Urinary bladder (tissue), 3 donors: ENCODE measurements at regions not wholly inside any gene's neighbourhood (a gene's known extent, or its start where the extent isn't known, plus 50 kb on each side); places are given as distances from the start of the nearest gene placed in this dataset.
"Not testable (repeated sequence)": the region's sequence is repeated elsewhere in the genome, so short reads cannot be mapped to it uniquely, and the experiment has no call there.

ENCODE experiments used
- DNase-seq: peaks from one replicate; pipeline ENCODE4 v3.0.0-alpha.2; 2015; ENCODE audit errors: extremely low spot score
- H3K27ac ChIP-seq: one replicate; pipeline ENCODE4 v1.5.1; 2013; ENCODE audit warnings: low read depth, mild to moderate bottlenecking, moderate library complexity
- H3K36me3 ChIP-seq: one replicate; pipeline ENCODE4 v1.6.1; 2013; ENCODE audit warnings: mild to moderate bottlenecking, moderate library complexity; ENCODE audit not compliant: insufficient read depth
- H3K4me1 ChIP-seq: one replicate; pipeline ENCODE4 v1.6.1; 2013; ENCODE audit warnings: mild to moderate bottlenecking, moderate library complexity; ENCODE audit not compliant: insufficient read depth
- H3K4me3 ChIP-seq: one replicate; pipeline ENCODE4 v1.5.1; 2013; ENCODE audit warnings: low read depth, low read length
- WGBS: extraction: QIAGEN DNeasy Blood & Tissue Kit; methylation state at CpG from one replicate; pipeline ENCODE4 v1.1.7; 2013; 5-methylcytosine and 5-hydroxymethylcytosine counted together
- donor health status: healthy with polysubstance abuse.
- donor health status: healthy.

- no peaks in the 10 kb centered on the region for H3K4me1 ChIP-seq
- H3K36me3 ChIP-seq: no peaks in the 10 kb centered on the region
- WGBS: 71% methylated on average over 2 of the region's 2 CpGs
- DNase-seq: no peak
- no peak overlapping the region for H3K4me3 ChIP-seq
- H3K27ac ChIP-seq: no peak overlapping the region
Measured at GRCh38 chrX:18034945-18035344, 173.8 kb upstream of the RAI2 start.

GRCh38 chrX:18034504-18034903 lies 173.4 kb upstream of the RAI2 start:
- no peak overlapping the region for H3K4me3 ChIP-seq
- no peaks in the 10 kb centered on the region for H3K36me3 ChIP-seq
- 66% methylated on average over 3 of the region's 3 CpGs for WGBS
- DNase-seq: no peak
- H3K27ac ChIP-seq: no peak overlapping the region
- H3K4me1 ChIP-seq: no peaks in the 10 kb centered on the region

- no peaks in the 10 kb centered on the region for H3K36me3 ChIP-seq
- no peak overlapping the region for H3K4me3 ChIP-seq
- H3K27ac ChIP-seq: no peak overlapping the region
- no peaks in the 10 kb centered on the region for H3K4me1 ChIP-seq
- WGBS: 87% methylated on average over 3 of the region's 3 CpGs
- DNase-seq: no peak
Measured at GRCh38 chrX:18032486-18033221, 171.6 kb upstream of the RAI2 start.

GRCh38 chrX:18031726-18032375 lies 170.8 kb upstream of the RAI2 start:
- no peaks in the 10 kb centered on the region for H3K36me3 ChIP-seq
- no peaks in the 10 kb centered on the region for H3K4me1 ChIP-seq
- DNase-seq: no peak
- no peak overlapping the region for H3K27ac ChIP-seq
- 64% methylated on average over 7 of the region's 7 CpGs for WGBS
- H3K4me3 ChIP-seq: no peak overlapping the region

GRCh38 chrX:18030656-18031055 lies 169.6 kb upstream of the RAI2 start:
- H3K27ac ChIP-seq, H3K4me1 ChIP-seq, H3K4me3 ChIP-seq, H3K36me3 ChIP-seq, DNase-seq: not testable (repeated sequence)
- WGBS: 79% methylated on average over 1 of the region's 1 CpG

- WGBS: 76% methylated on average over 8 of the region's 8 CpGs
- Histone ChIP-seq H3K36me3 (no peaks in the 10 kb centered on the region), H3K4me1 (no peaks in the 10 kb centered on the region), H3K27ac (no peak overlapping the region), H3K4me3 (no peak overlapping the region)
- DNase-seq: no peak
Measured at GRCh38 chrX:18026166-18026565, 165.1 kb upstream of the RAI2 start.

- 60% methylated on average over 4 of the region's 4 CpGs for WGBS
- Histone ChIP-seq H3K4me1 (no peaks in the 10 kb centered on the region), H3K4me3 (no peak overlapping the region), H3K27ac (no peak overlapping the region), H3K36me3 (no peaks in the 10 kb centered on the region)
- no peak for DNase-seq
Measured at GRCh38 chrX:18017411-18017810, 156.3 kb upstream of the RAI2 start.

GRCh38 chrX:18016941-18017340 lies 155.8 kb upstream of the RAI2 start:
- no peaks in the 10 kb centered on the region for H3K36me3 ChIP-seq
- H3K27ac ChIP-seq: no peak overlapping the region
- 68% methylated on average over 4 of the region's 4 CpGs for WGBS
- no peak overlapping the region for H3K4me3 ChIP-seq
- H3K4me1 ChIP-seq: no peaks in the 10 kb centered on the region
- no peak for DNase-seq

GRCh38 chrX:18010253-18010652 lies 149.2 kb upstream of the RAI2 start:
- no peaks in the 10 kb centered on the region for H3K4me1 ChIP-seq
- H3K36me3 ChIP-seq: no peaks in the 10 kb centered on the region
- no peak for DNase-seq
- H3K4me3 ChIP-seq: no peak overlapping the region
- 82% methylated on average over 4 of the region's 4 CpGs for WGBS
- H3K27ac ChIP-seq: no peak overlapping the region

GRCh38 chrX:18003876-18004275 lies 142.8 kb upstream of the RAI2 start:
- Histone ChIP-seq H3K27ac (no peak overlapping the region), H3K36me3 (no peaks in the 10 kb centered on the region), H3K4me1 (no peaks in the 10 kb centered on the region), H3K4me3 (no peak overlapping the region)
- no peak for DNase-seq
- 36% methylated on average over 5 of the region's 5 CpGs for WGBS

- H3K36me3 ChIP-seq: no peaks in the 10 kb centered on the region
- no peak overlapping the region for H3K4me3 ChIP-seq
- no peak for DNase-seq
- H3K4me1 ChIP-seq: no peaks in the 10 kb centered on the region
- H3K27ac ChIP-seq: no peak overlapping the region
- WGBS: 64% methylated on average over 3 of the region's 3 CpGs
Measured at GRCh38 chrX:18002791-18003190, 141.7 kb upstream of the RAI2 start.

GRCh38 chrX:17994429-17994828 lies 133.3 kb upstream of the RAI2 start:
- H3K4me1 ChIP-seq: no peaks in the 10 kb centered on the region

GRCh38 chrX:17993062-17993461 lies 132.0 kb upstream of the RAI2 start:
- Histone ChIP-seq H3K27ac (no peak overlapping the region), H3K36me3 (no peaks in the 10 kb centered on the region), H3K4me3 (no peak overlapping the region), H3K4me1 (no peaks in the 10 kb centered on the region)
- 84% methylated on average over 3 of the region's 3 CpGs for WGBS
- DNase-seq: no peak

More at GRCh38 chrX:17994429-17994828, 133.3 kb upstream of the RAI2 start:
- no peak overlapping the region for H3K4me3 ChIP-seq
- H3K36me3 ChIP-seq: no peaks in the 10 kb centered on the region
- 34% methylated on average over 2 of the region's 2 CpGs for WGBS
- no peak for DNase-seq
- H3K27ac ChIP-seq: no peak overlapping the region

- no peak overlapping the region for H3K4me3 ChIP-seq
- 85% methylated on average over 1 of the region's 1 CpG for WGBS
- H3K4me1 ChIP-seq: no peaks in the 10 kb centered on the region
- H3K27ac ChIP-seq: no peak overlapping the region
- no peaks in the 10 kb centered on the region for H3K36me3 ChIP-seq
- no peak for DNase-seq
Measured at GRCh38 chrX:17990532-17990931, 129.4 kb upstream of the RAI2 start.
